HG03460 (cell line): ENCODE measurements at regions not wholly inside any gene's neighbourhood (a gene's known extent, or its start where the extent isn't known, plus 50 kb on each side); places are given as distances from the start of the nearest gene placed in this dataset.

Experiments used
- ATAC-seq: cut with Tn5 transposase; IDR thresholded peaks from one replicate; pipeline ENCODE4 v1.9.1; 2021; ENCODE audit not compliant: unreplicated experiment

- no peak for ATAC-seq
These were observed 406.2 kb upstream of the BRINP1 start for GRCh38 chr9:119775410-119775809.

DNA sequence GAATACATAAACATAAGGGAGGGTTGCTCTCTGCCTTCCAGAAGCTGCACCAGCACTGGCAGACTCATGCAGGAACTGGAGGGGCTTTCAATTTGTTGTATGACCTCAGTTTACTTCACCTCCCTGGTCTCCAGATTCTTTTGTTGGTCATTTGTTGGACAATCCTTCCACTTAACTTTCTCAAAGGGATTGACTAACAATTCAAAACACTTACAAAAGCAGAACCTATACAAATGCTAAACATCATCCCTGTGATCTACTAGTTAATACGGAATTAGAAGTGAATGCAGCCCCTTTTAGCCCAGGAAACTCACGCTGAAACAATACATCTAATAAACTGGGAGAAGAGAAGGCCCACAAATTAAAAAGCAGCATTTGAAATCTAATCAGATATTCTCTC, 404.6 kb upstream of the BRINP1 start:
- no peak for ATAC-seq

GRCh38 chr9:119771341-119771740, 402.1 kb upstream of the BRINP1 start:
- no peak for ATAC-seq

GRCh38 chr9:119768266-119768665, 399.0 kb upstream of the BRINP1 start:
- no peak for ATAC-seq

- ATAC-seq, result no peak
These were observed 396.5 kb upstream of the BRINP1 start for GRCh38 chr9:119765632-119766175.

GRCh38 chr9:119763260-119763659, 394.0 kb upstream of the BRINP1 start:
- ATAC-seq, result no peak

DNA sequence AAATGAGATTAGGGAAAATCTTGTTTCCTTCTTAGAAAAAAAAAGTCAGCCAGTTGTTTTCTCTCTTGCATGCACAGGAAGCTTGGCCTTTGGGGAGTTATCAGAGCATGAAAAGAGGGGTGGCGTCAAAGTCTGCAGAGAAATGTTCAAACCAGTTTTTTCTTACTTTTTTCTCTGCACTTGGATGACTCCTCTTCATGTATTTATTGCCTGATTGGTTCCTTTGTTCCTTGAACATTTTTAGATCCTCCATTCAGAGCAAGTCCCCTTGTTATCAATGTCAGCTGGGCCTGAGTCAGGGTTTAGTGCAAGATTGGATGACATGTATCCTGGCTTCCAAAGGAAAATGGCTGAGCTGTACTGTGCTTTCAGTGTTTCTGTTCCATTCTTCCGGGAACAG, 392.6 kb upstream of the BRINP1 start:
- no peak for ATAC-seq

- ATAC-seq, result no peak
These were observed 389.8 kb upstream of the BRINP1 start for GRCh38 chr9:119758990-119759389.

GRCh38 chr9:119758241-119758640, 389.0 kb upstream of the BRINP1 start:
- no peak for ATAC-seq

DNA sequence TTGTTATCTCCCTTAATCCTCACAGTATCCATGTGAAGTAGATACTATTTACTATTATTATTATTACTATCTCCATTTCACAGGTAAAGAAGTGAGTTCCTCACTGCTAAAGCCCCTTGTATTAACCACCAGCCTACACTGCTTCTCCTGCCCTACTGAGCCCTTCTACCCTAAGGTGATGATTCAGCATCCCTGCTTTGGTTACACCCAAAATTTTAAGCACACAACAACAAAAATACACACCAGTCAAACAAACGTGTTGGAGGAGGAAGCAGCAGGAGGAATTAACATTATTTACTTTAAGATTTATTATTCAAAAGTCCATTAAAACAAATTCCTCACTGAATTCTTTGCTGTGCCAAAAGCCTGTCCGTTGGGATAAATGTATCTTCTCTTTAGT, 370.2 kb upstream of the BRINP1 start:
- no peak for ATAC-seq

- ATAC-seq, result no peak
These were observed 367.5 kb upstream of the BRINP1 start for GRCh38 chr9:119736491-119737454.

GRCh38 chr9:119727988-119728387, 358.8 kb upstream of the BRINP1 start:
- ATAC-seq, result no peak

DNA sequence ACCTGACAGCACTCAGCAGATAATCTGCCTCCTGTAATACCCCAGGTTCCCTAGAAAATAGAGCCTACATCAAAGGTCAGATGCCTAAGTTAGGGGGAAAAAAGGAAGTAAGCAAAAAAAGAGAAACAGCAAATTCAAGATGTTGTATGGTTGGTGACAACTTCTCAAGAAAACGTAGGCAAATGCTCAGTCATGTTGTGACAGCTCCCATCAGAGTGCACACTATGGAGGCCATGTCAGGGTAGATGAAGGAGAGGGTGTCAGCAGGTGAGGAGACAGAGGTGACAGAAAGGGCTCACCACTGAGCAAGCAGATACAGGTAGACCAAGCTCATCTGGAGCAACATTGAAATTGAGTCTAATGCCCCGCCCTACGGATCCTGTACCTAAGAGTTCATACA, 356.8 kb upstream of the BRINP1 start:
- ATAC-seq, result no peak

- ATAC-seq, result no peak
These were observed 353.1 kb upstream of the BRINP1 start for GRCh38 chr9:119722384-119722783.

DNA sequence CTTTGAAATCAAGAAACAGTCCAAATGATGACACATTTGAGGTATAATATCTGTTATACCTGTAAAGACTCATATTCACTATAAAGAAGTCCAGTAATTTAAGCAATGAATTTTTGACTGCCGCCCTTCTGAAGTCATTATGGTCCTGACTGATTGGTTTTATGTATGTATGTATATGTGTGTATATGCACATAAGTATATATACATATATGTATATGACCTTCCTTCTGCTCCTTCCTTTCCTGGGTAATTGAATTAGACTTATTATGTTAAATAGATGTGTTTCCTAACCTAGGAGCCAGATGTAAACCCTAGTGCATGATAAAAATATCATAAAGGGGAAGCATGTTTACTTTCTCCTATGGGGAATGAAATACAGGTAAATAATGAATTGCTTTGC, 343.1 kb upstream of the BRINP1 start:
- ATAC-seq, result no peak

DNA sequence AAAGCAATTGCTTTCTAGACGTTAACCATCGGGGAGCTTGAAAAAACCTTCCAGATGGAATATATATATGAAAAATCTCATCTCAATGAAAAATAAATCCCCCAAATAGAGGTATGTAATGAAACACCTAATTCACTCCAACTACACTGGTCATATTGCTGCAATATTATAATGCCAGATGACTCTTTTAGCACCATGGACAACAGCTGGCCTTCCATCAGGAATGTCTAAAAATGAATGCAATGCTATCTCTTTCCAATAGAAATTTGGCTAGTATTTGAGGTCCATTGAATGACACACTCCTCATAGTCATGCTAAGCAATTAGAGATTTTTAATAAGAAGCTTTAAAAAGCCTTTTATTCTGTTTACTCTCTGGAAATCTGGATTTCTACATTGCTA, 340.2 kb upstream of the BRINP1 start:
- no peak for ATAC-seq

GRCh38 chr9:119707228-119707845, 338.1 kb upstream of the BRINP1 start:
- no peak for ATAC-seq

- ATAC-seq, result no peak
These were observed 332.4 kb upstream of the BRINP1 start for GRCh38 chr9:119701651-119702050.

DNA sequence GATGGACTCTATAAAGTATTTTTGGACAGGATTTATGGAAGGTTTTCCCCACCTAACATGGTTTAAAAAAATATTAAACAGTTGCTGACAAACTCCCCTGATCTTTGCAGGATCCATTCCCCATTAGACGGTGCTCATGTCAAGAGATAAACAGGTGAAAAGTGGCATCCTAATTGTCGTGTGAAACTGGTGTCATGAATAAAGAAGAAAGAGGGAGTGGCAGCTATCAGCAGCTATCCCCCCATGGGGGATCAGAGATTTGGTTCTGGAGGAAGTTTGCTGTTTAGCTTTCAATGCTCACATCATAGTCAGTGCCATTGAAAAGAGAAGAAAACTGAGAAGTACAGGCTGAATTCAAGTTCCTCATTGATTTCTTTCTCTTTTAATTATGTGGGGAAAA, 329.3 kb upstream of the BRINP1 start:
- no peak for ATAC-seq

GRCh38 chr9:119697996-119698395, 328.8 kb upstream of the BRINP1 start:
- ATAC-seq, result no peak

- ATAC-seq, result no peak
These were observed 320.6 kb upstream of the BRINP1 start for GRCh38 chr9:119689879-119690278.

DNA sequence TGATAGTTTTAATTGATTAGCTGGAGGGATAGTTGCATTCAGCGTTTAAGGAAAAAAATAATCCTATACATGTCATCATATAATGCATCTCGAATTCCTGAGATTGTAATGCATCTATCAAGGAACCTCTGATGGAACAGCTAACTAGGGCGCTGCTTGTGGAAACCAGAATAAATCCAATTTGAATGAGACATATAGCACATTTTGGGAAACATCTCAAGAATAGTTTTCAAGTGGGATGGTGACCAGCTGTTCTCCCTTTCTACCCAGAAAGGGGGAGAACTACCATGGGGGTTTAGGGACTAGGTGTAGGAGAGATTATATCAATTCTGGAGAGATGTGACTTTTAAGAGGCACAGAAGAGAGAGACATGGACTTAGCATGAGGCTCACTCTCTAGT, 319.3 kb upstream of the BRINP1 start:
- ATAC-seq, result no peak
